Endodermal cell (in vitro differentiated cells): ENCODE measurements at regions not wholly inside any gene's neighbourhood (a gene's known extent, or its start where the extent isn't known, plus 50 kb on each side); places are given as distances from the start of the nearest gene placed in this dataset.

Source experiments
- DNase-seq: peaks from one replicate; pipeline ENCODE4 v3.0.0-alpha.2; 2017
- H3K27ac ChIP-seq: 2 replicates; pipeline ENCODE4 v1.5.1; 2013; ENCODE audit warnings: mild to moderate bottlenecking, low read depth, low read length, moderate library complexity
- H3K27me3 ChIP-seq: 2 replicates; pipeline ENCODE4 v1.6.1; 2013; ENCODE audit warnings: mild to moderate bottlenecking, low read length, moderate library complexity; ENCODE audit not compliant: insufficient read depth, control insufficient read depth, poor library complexity, severe bottlenecking
- H3K36me3 ChIP-seq: 2 replicates; pipeline ENCODE4 v1.7.0; 2013; ENCODE audit warnings: mild to moderate bottlenecking, low read length, moderate library complexity; ENCODE audit not compliant: control insufficient read depth, insufficient read depth
- H3K4me1 ChIP-seq: one replicate; pipeline ENCODE4 v1.7.0; 2013; ENCODE audit warnings: low read length; ENCODE audit not compliant: control insufficient read depth, insufficient read depth
- H3K4me3 ChIP-seq: 2 replicates; pipeline ENCODE4 v1.5.1; 2013; ENCODE audit warnings: mild to moderate bottlenecking, low read length, moderate library complexity
- H3K9ac ChIP-seq: 2 replicates; pipeline ENCODE4 v1.6.1; 2013; ENCODE audit warnings: mild to moderate bottlenecking, low read length, moderate library complexity; ENCODE audit not compliant: poor library complexity, severe bottlenecking; ENCODE audit errors: extremely low read depth
- H3K9me3 ChIP-seq: 2 replicates; pipeline ENCODE4 v1.6.1; 2013; ENCODE audit warnings: mild to moderate bottlenecking, low read length, moderate library complexity; ENCODE audit not compliant: control insufficient read depth
- H3K27ac Mint-ChIP-seq: 2 replicates; pipeline ENCODE4 v1.8.0; 2020; ENCODE audit warnings: mixed read lengths
- H3K27me3 Mint-ChIP-seq: 2 replicates; pipeline ENCODE4 v1.8.0; 2021; ENCODE audit warnings: mild to moderate bottlenecking, mixed read lengths; ENCODE audit not compliant: insufficient read depth
- H3K36me3 Mint-ChIP-seq: 2 replicates; pipeline ENCODE4 v1.8.0; 2020; ENCODE audit warnings: low read depth, mixed read lengths
- H3K4me1 Mint-ChIP-seq: 2 replicates; pipeline ENCODE4 v1.8.0; 2020; ENCODE audit warnings: mixed read lengths
- H3K4me3 Mint-ChIP-seq: 2 replicates; pipeline ENCODE4 v1.8.0; 2020; ENCODE audit warnings: mild to moderate bottlenecking, moderate library complexity, mixed read lengths
- H3K9me3 Mint-ChIP-seq: 2 replicates; pipeline ENCODE4 v1.8.0; 2020; ENCODE audit warnings: mild to moderate bottlenecking, mixed read lengths
- WGBS, 2 experiments: methylation state at CpG; one replicate each; pipeline versions ENCODE4 v1.1.5 to v1.1.7; 2013; ENCODE audit warnings: missing lambda C conversion rate in 2 of 2, mixed read lengths in 1 of 2; ENCODE audit not compliant: insufficient coverage in 1 of 2, insufficient read length in 1 of 2; 5-methylcytosine and 5-hydroxymethylcytosine counted together
- TF ChIP-seq, protein P1 (sequence below): fragments of 200-600 bp; sonication (generic); conservative IDR thresholded peaks from 2 replicates; pipeline ENCODE4 v1.5.0; 2021; ENCODE audit warnings: antibody characterized with exemption, mild to moderate bottlenecking

DNA sequence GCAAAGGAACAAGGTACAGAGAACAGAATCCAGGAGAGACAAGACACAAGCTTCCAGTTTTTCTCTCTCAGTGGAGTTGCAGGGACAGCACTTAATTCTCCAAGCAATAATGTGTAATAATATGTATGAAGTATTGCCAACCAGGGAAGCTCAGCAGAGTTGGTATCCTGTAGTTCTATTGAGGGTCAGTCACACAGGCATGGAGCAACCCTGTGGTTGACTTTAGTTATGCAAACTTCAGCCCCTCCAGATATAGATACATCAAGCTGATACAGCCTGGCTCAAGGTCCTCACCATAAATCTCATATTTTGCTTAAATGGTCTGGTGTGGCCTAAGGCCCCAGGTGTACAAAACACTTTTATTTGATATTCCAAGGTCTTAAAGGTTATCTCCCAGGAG, 248.6 kb upstream of the EPHA5 start:
- no peaks in the 10 kb centered on the region for H3K4me1 ChIP-seq
- H3K36me3 ChIP-seq, result no peaks in the 10 kb centered on the region
- H3K27me3 ChIP-seq, result no peaks in the 10 kb centered on the region
- no peaks in the 10 kb centered on the region for H3K27me3 Mint-ChIP-seq
- H3K27ac Mint-ChIP-seq, result no peak overlapping the region
- peaks cover 8% of the 10 kb centered on the region for H3K9me3 ChIP-seq
- TF ChIP-seq, protein P1, sequence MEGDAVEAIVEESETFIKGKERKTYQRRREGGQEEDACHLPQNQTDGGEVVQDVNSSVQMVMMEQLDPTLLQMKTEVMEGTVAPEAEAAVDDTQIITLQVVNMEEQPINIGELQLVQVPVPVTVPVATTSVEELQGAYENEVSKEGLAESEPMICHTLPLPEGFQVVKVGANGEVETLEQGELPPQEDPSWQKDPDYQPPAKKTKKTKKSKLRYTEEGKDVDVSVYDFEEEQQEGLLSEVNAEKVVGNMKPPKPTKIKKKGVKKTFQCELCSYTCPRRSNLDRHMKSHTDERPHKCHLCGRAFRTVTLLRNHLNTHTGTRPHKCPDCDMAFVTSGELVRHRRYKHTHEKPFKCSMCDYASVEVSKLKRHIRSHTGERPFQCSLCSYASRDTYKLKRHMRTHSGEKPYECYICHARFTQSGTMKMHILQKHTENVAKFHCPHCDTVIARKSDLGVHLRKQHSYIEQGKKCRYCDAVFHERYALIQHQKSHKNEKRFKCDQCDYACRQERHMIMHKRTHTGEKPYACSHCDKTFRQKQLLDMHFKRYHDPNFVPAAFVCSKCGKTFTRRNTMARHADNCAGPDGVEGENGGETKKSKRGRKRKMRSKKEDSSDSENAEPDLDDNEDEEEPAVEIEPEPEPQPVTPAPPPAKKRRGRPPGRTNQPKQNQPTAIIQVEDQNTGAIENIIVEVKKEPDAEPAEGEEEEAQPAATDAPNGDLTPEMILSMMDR, result no peak
- H3K9ac ChIP-seq, result no peak overlapping the region
- H3K27ac ChIP-seq, result no peak overlapping the region
- no peaks in the 10 kb centered on the region for H3K9me3 Mint-ChIP-seq
- no peak overlapping the region for H3K4me3 Mint-ChIP-seq
- no peak for DNase-seq
- H3K4me3 ChIP-seq, result no peak overlapping the region
- no peaks in the 10 kb centered on the region for H3K4me1 Mint-ChIP-seq
- H3K36me3 Mint-ChIP-seq, result no peaks in the 10 kb centered on the region

DNA sequence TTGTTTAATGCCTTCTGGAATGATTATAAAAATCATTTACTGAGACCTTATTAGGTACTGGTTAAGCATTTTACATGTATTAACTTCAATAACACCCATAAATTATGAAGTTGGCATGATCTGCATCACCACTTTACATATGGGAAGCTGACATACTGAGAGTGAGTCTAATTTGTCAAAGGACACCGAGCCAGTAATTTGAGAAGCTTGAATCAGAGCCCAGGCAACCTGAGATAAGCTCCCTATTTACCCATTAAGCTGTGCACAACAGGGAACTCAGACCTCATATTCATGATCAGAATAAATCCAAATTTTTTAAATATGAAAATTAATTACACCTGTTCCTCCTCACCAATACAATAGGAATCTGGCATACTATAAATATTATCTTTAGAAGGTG, 247.9 kb upstream of the EPHA5 start:
- WGBS, 2 experiments, result 57 to 83% methylated on average over 1 of the region's 1 CpG
- Mint-ChIP-seq H3K4me3 (no peak overlapping the region), H3K27ac (no peak overlapping the region), H3K4me1 (no peaks in the 10 kb centered on the region), H3K36me3 (no peaks in the 10 kb centered on the region), H3K27me3 (no peaks in the 10 kb centered on the region), H3K9me3 (no peaks in the 10 kb centered on the region)
- Histone ChIP-seq H3K4me1 (no peaks in the 10 kb centered on the region), H3K27ac (no peak overlapping the region), H3K9me3 (peaks cover 8% of the 10 kb centered on the region), H3K9ac (no peak overlapping the region), H3K27me3 (no peaks in the 10 kb centered on the region), H3K4me3 (no peak overlapping the region), H3K36me3 (no peaks in the 10 kb centered on the region)
- TF ChIP-seq, protein P1, result no peak
- no peak for DNase-seq

DNA sequence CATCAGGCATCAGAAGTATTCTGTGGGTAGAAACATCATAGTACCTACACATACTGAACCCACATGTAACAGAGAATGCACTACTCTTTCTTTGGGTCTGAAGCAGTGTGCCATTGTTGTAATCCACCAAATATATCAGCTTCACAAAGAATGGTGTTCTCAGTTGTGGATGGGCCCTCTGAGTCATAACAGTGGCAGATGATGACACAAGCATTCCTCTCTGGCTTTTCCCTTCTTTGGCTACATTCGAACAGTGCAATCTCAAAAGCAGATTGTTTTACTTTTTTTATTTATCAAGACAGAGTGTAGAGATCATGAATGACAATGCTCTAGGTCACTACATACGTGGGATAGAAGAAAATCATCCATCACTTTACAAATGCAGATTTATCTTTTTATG, 247.2 kb upstream of the EPHA5 start:
- H3K4me3 ChIP-seq, result no peak overlapping the region
- peaks cover 8% of the 10 kb centered on the region for H3K9me3 ChIP-seq
- Mint-ChIP-seq H3K27ac (no peak overlapping the region), H3K27me3 (no peaks in the 10 kb centered on the region), H3K4me3 (no peak overlapping the region), H3K9me3 (no peaks in the 10 kb centered on the region), H3K4me1 (no peaks in the 10 kb centered on the region), H3K36me3 (no peaks in the 10 kb centered on the region)
- DNase-seq, result no peak
- no peaks in the 10 kb centered on the region for H3K36me3 ChIP-seq
- no peak overlapping the region for H3K9ac ChIP-seq
- H3K27me3 ChIP-seq, result no peaks in the 10 kb centered on the region
- TF ChIP-seq, protein P1, result no peak
- H3K4me1 ChIP-seq, result no peaks in the 10 kb centered on the region
- WGBS, 2 experiments, result 89 to 100% methylated on average over 1 of the region's 2 CpGs
- no peak overlapping the region for H3K27ac ChIP-seq
